M059J (cell line): ENCODE measurements at regions not wholly inside any gene's neighbourhood (a gene's known extent, or its start where the extent isn't known, plus 50 kb on each side); places are given as distances from the start of the nearest gene placed in this dataset.

Experiments used
- DNase-seq: peaks from one replicate; pipeline ENCODE4 v3.0.0-alpha.2; 2012; ENCODE audit warnings: low read depth

GRCh38 chr5:166369807-166370206, 1921.6 kb upstream of the WWC1 start:
- DNase-seq = no peak

GRCh38 chr5:166370928-166371690, 1920.3 kb upstream of the WWC1 start:
- DNase-seq = peak; percentile 30

- DNase-seq = no peak
Measured at GRCh38 chr5:166373817-166374216, 1917.6 kb upstream of the WWC1 start.

- DNase-seq = peak; percentile 3
Measured at GRCh38 chr5:166377756-166378155, 1913.7 kb upstream of the WWC1 start.

- no peak for DNase-seq
Measured at GRCh38 chr5:166379517-166379916, 1911.9 kb upstream of the WWC1 start.

- no peak for DNase-seq
Measured at GRCh38 chr5:166382031-166382430, 1909.4 kb upstream of the WWC1 start.

- no peak for DNase-seq
Measured at GRCh38 chr5:166398131-166398530, 1893.3 kb upstream of the WWC1 start.

GRCh38 chr5:166399781-166400180, 1891.7 kb upstream of the WWC1 start:
- no peak for DNase-seq

- no peak for DNase-seq
Measured at GRCh38 chr5:166401391-166401790, 1890.1 kb upstream of the WWC1 start.

GRCh38 chr5:166412191-166412590, 1879.3 kb upstream of the WWC1 start:
- DNase-seq = no peak

GRCh38 chr5:166427211-166427610, 1864.2 kb upstream of the WWC1 start:
- DNase-seq = no peak

GRCh38 chr5:166428264-166428803, 1863.1 kb upstream of the WWC1 start:
- no peak for DNase-seq

GRCh38 chr5:166430491-166431319, 1860.7 kb upstream of the WWC1 start:
- no peak for DNase-seq

GRCh38 chr5:166431456-166431855, 1860.0 kb upstream of the WWC1 start:
- no peak for DNase-seq

- no peak for DNase-seq
Measured at GRCh38 chr5:166433679-166434078, 1857.8 kb upstream of the WWC1 start.

- DNase-seq = peak; percentile 6
Measured at GRCh38 chr5:166436872-166437271, 1854.6 kb upstream of the WWC1 start.

GRCh38 chr5:166486348-166486747, 1805.1 kb upstream of the WWC1 start:
- DNase-seq = no peak

- peak; percentile 18 for DNase-seq
Measured at GRCh38 chr5:166488560-166488959, 1802.9 kb upstream of the WWC1 start.

GRCh38 chr5:166493040-166493439, 1798.4 kb upstream of the WWC1 start:
- no peak for DNase-seq

- no peak for DNase-seq
Measured at GRCh38 chr5:166493612-166494011, 1797.8 kb upstream of the WWC1 start.

- no peak for DNase-seq
Measured at GRCh38 chr5:166497496-166498104, 1793.8 kb upstream of the WWC1 start.
